ENCODE measurements at regions not wholly inside any gene's neighbourhood (a gene's known extent, or its start where the extent isn't known, plus 50 kb on each side); places are given as distances from the start of the nearest gene placed in this dataset.

GRCh38 chr6:91477688-91478087 is 890.8 kb upstream of the MAP3K7 start:
- Mint-ChIP-seq H3K4me1 (ENCODE audit: low read depth) (no peaks in the 10 kb centered on the region), H3K27ac (no peak overlapping the region), H3K36me3 (ENCODE audit: low read depth) (no peaks in the 10 kb centered on the region), H3K27me3 (no peaks in the 10 kb centered on the region), H3K9me3 (no peaks in the 10 kb centered on the region), H3K4me3 (no peak overlapping the region)
- DNase-seq, result no peak
- intact Hi-C loops (cut with micrococcal nuclease), result no loop called here
- ATAC-seq, result no peak
- POLR2A ChIA-PET, result no interaction called here
- TF ChIP-seq, protein P1, sequence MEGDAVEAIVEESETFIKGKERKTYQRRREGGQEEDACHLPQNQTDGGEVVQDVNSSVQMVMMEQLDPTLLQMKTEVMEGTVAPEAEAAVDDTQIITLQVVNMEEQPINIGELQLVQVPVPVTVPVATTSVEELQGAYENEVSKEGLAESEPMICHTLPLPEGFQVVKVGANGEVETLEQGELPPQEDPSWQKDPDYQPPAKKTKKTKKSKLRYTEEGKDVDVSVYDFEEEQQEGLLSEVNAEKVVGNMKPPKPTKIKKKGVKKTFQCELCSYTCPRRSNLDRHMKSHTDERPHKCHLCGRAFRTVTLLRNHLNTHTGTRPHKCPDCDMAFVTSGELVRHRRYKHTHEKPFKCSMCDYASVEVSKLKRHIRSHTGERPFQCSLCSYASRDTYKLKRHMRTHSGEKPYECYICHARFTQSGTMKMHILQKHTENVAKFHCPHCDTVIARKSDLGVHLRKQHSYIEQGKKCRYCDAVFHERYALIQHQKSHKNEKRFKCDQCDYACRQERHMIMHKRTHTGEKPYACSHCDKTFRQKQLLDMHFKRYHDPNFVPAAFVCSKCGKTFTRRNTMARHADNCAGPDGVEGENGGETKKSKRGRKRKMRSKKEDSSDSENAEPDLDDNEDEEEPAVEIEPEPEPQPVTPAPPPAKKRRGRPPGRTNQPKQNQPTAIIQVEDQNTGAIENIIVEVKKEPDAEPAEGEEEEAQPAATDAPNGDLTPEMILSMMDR (IDR thresholded peaks at IDR 0.05), result no peak
- CTCF ChIA-PET, result no interaction called here

- TF ChIP-seq, protein P1 (IDR thresholded peaks at IDR 0.05), result no peak
- DNase-seq (no peak), ATAC-seq (no peak)
- Mint-ChIP-seq H3K27me3 (no peaks in the 10 kb centered on the region), H3K36me3 (ENCODE audit: low read depth) (no peaks in the 10 kb centered on the region), H3K4me1 (ENCODE audit: low read depth) (no peaks in the 10 kb centered on the region), H3K27ac (no peak overlapping the region), H3K4me3 (no peak overlapping the region), H3K9me3 (no peaks in the 10 kb centered on the region)
- CTCF ChIA-PET, result no interaction called here
- POLR2A ChIA-PET, result no interaction called here
- intact Hi-C loops (cut with micrococcal nuclease), result no loop called here
Measured at GRCh38 chr6:91476000-91476399, 889.1 kb upstream of the MAP3K7 start.

DNA sequence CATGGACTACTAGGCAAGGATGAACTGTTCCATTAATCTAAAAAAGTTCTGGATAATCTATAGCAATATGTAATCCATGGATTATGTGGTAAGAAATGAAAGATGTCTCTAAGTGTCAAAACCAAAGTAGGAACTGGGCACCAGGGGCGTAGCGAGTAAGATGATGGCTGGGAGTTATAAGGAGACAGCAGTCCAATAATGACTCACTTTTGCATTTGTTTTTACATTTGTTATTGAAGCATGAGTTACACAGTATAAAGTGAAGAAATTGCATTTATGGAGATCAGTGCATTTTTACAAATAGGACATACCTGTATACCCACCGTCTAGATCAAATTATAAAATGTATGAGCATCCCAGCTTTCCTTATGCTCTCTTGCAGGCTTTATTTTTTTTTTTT is 878.5 kb upstream of the MAP3K7 start:
- TF ChIP-seq, protein P1 (IDR thresholded peaks at IDR 0.05), result no peak
- DNase-seq (no peak), ATAC-seq (no peak)
- Mint-ChIP-seq H3K27ac (no peak overlapping the region), H3K36me3 (ENCODE audit: low read depth) (no peaks in the 10 kb centered on the region), H3K4me3 (no peak overlapping the region), H3K9me3 (peaks cover 4% of the 10 kb centered on the region), H3K27me3 (no peaks in the 10 kb centered on the region), H3K4me1 (ENCODE audit: low read depth) (no peaks in the 10 kb centered on the region)
- intact Hi-C loops (cut with micrococcal nuclease), result no loop called here
- POLR2A ChIA-PET, result no interaction called here
- CTCF ChIA-PET, result no interaction called here

DNA sequence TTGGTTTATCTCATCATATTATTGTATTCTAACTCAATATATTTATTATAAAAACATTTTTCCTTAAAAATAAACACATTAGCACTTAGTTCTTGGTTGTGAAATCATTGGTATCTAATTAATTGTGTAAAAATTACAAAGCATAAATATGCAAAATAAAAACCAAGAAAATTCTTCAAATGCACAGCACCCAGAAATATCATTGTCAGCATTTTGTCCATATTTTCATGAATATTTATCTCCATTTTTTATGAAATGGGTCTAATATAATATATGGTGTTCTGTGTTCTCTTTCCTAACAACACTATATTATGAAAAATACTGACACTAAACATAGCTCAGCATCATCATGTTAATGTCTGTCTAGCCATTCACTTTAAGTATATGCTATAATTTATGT is 877.8 kb upstream of the MAP3K7 start:
- Mint-ChIP-seq H3K27me3 (no peaks in the 10 kb centered on the region), H3K4me1 (ENCODE audit: low read depth) (no peaks in the 10 kb centered on the region), H3K4me3 (no peak overlapping the region), H3K9me3 (peaks cover 4% of the 10 kb centered on the region), H3K27ac (no peak overlapping the region), H3K36me3 (ENCODE audit: low read depth) (no peaks in the 10 kb centered on the region)
- TF ChIP-seq, protein P1 (IDR thresholded peaks at IDR 0.05), result no peak
- DNase-seq, result no peak
- intact Hi-C loops (cut with micrococcal nuclease), result no loop called here
- ChIA-PET CTCF (no interaction called here), POLR2A (no interaction called here)
- no peak for ATAC-seq

- Mint-ChIP-seq H3K27me3 (no peaks in the 10 kb centered on the region), H3K4me1 (ENCODE audit: low read depth) (no peaks in the 10 kb centered on the region), H3K36me3 (ENCODE audit: low read depth) (no peaks in the 10 kb centered on the region), H3K27ac (no peak overlapping the region), H3K9me3 (peaks cover 4% of the 10 kb centered on the region), H3K4me3 (no peak overlapping the region)
- ATAC-seq (no peak), DNase-seq (no peak)
- CTCF ChIA-PET, result no interaction called here
- intact Hi-C loops (cut with micrococcal nuclease), result no loop called here
- TF ChIP-seq, protein P1 (IDR thresholded peaks at IDR 0.05), result no peak
- POLR2A ChIA-PET, result no interaction called here
Measured at GRCh38 chr6:91464201-91464600, 877.3 kb upstream of the MAP3K7 start.

Measured in activated CD8-positive, alpha-beta T cell treated with anti-CD3 and anti-CD28 coated beads for 36 hours (primary cell).